HCT116 (cell line): ENCODE measurements at regions not wholly inside any gene's neighbourhood (a gene's known extent, or its start where the extent isn't known, plus 50 kb on each side); places are given as distances from the start of the nearest gene placed in this dataset.
"Not testable (repeated sequence)": the region's sequence is repeated elsewhere in the genome, so short reads cannot be mapped to it uniquely, and the experiment has no call there.

Experiments
- ATAC-seq: fragments of 200-7000 bp; cut with Tn5 transposase; 2 replicates; pipeline ENCODE4 v1.9.1; 2020; ENCODE audit warnings: mild to moderate bottlenecking, moderate library complexity
- BruUV-seq: library from RNA; stranded (reverse); fragments of 400-500 nt; replicated peaks from 2 replicates; lab custom pipeline; 2021; lab: Mats Ljungman, UMichigan
- CTCF ChIA-PET: fragments of 300-600 bp; sonication (Branson Sonifier 250); formaldehyde crosslinking; loops from one replicate; lab custom pipeline; 2021; ENCODE audit warnings: antibody characterized with exemption; lab: Charles Lee
- POLR2A ChIA-PET: fragments of 300-600, 350-600 bp; sonication (Branson Sonifier 250); formaldehyde crosslinking; loops from one replicate; lab custom pipeline; 2021; ENCODE audit warnings: antibody characterized with exemption; lab: Charles Lee
- RAD21 ChIA-PET, 2 experiments: fragments of 300-600 bp; sonication (Branson Sonifier 250); formaldehyde crosslinking; loops; one replicate each; lab custom pipeline; 2023; ENCODE audit warnings: low total read pairs in 2 of 2; ENCODE audit not compliant: uncharacterized antibody in 2 of 2, unreplicated experiment in 2 of 2, low non-redundant PET in 1 of 2; lab: Charles Lee
- DNase-seq: peaks from one replicate; pipeline ENCODE4 v3.0.0-alpha.2; 2010; ENCODE audit warnings: low read depth, low spot score
- H2AFZ ChIP-seq: fragments of 200-600 bp; shearing (Covaris generic), sonication (generic); 2 replicates; pipeline ENCODE4 v1.6.1; 2017; ENCODE audit warnings: low read depth, mixed run types, mixed read lengths, antibody characterized with exemption, low read length; ENCODE audit not compliant: poor library complexity, severe bottlenecking
- H3K27ac ChIP-seq: 2 replicates; pipeline ENCODE4 v1.5.1; 2012; ENCODE audit warnings: low read depth, low read length
- H3K27me3 ChIP-seq: fragments of 200-600 bp; sonication (generic); 2 replicates; pipeline ENCODE4 v1.6.1; 2016; ENCODE audit warnings: mixed run types, low read length, mixed read lengths; ENCODE audit not compliant: insufficient read depth
- H3K36me3 ChIP-seq, 2 experiments: fragments of 200-500 bp in 1 of 2; fragments of 200-600 bp in 1 of 2; sonication (Bioruptor generic) in 1 of 2; sonication (generic) in 1 of 2; 2 replicates each; pipeline versions ENCODE4 v1.5.1 to v1.6.1; 2014 to 2016; ENCODE audit warnings: low read length in 2 of 2, inconsistent platforms in 1 of 2, mixed read lengths in 1 of 2, mixed run types in 1 of 2; ENCODE audit not compliant: insufficient read depth in 2 of 2, control insufficient read depth in 1 of 2
- H3K4me1 ChIP-seq, 2 experiments: fragments of 200-600 bp in 1 of 2; sonication (generic) in 1 of 2; 2 replicates each; pipeline versions ENCODE4 v1.5.1 to v1.6.1; 2012 to 2017; ENCODE audit warnings: low read length in 2 of 2, inconsistent platforms in 1 of 2, mild to moderate bottlenecking in 1 of 2, mixed read lengths in 1 of 2, mixed run types in 1 of 2, moderate library complexity in 1 of 2; ENCODE audit not compliant: insufficient read depth in 2 of 2, control insufficient read depth in 1 of 2
- H3K4me2 ChIP-seq: fragments of 200-600 bp; sonication (generic); 2 replicates; pipeline ENCODE4 v1.6.1; 2017; ENCODE audit warnings: mixed run types, low read length, mixed read lengths
- H3K4me3 ChIP-seq, 2 experiments: fragments of 200-600 bp in 1 of 2; sonication (generic) in 1 of 2; replicated peaks in 1 of 2; 2 replicates each; pipeline ENCODE4 v1.5.1; 2011 to 2016; ENCODE audit warnings: low read length in 2 of 2, control low read depth in 1 of 2, low read depth in 1 of 2, mild to moderate bottlenecking in 1 of 2, mixed read lengths in 1 of 2, mixed run types in 1 of 2
- H3K79me2 ChIP-seq: fragments of 200-600 bp; sonication (generic); 2 replicates; pipeline ENCODE4 v1.6.1; 2017; ENCODE audit warnings: mild to moderate bottlenecking, mixed run types, low read length, moderate library complexity, mixed read lengths; ENCODE audit not compliant: insufficient read depth
- H3K9ac ChIP-seq: fragments of 200-600 bp; sonication (generic); 2 replicates; pipeline ENCODE4 v1.6.1; 2016; ENCODE audit warnings: low read length, mixed read lengths
- H3K9me2 ChIP-seq: fragments of 200-600 bp; sonication (generic), shearing (Covaris generic); 2 replicates; pipeline ENCODE4 v1.6.1; 2017; ENCODE audit warnings: mixed run types, mild to moderate bottlenecking, moderate library complexity; ENCODE audit not compliant: insufficient read depth
- H3K9me3 ChIP-seq, 2 experiments: fragments of 200-500 bp in 1 of 2; fragments of 200-600 bp in 1 of 2; sonication (Bioruptor generic) in 1 of 2; sonication (generic) in 1 of 2; 2 replicates each; pipeline ENCODE4 v1.6.1; 2014 to 2017; ENCODE audit warnings: low read length in 2 of 2, mixed read lengths in 2 of 2, inconsistent platforms in 1 of 2, low read depth in 1 of 2, mild to moderate bottlenecking in 1 of 2, mixed run types in 1 of 2, moderate library complexity in 1 of 2; ENCODE audit not compliant: control insufficient read depth in 1 of 2, insufficient read depth in 1 of 2
- H4K20me1 ChIP-seq: fragments of 200-600 bp; sonication (generic), shearing (Covaris generic); 2 replicates; pipeline ENCODE4 v1.6.1; 2017; ENCODE audit warnings: mixed run types, mild to moderate bottlenecking, moderate library complexity; ENCODE audit not compliant: insufficient read depth
- CBX3 ChIP-seq: IDR thresholded peaks from 2 replicates; pipeline ENCODE4 v1.6.1; 2012; ENCODE audit warnings: low read depth
- ELF1 ChIP-seq: IDR thresholded peaks from 2 replicates; pipeline ENCODE4 v1.6.1; 2012; ENCODE audit warnings: low read depth, borderline replicate concordance
- REST ChIP-seq: IDR thresholded peaks from 2 replicates; pipeline ENCODE4 v1.6.1; 2012; ENCODE audit warnings: low read depth
- intact Hi-C: fragments of 100-400 bp; cut with micrococcal nuclease; formaldehyde crosslinking; loops from 2 replicates; pipeline ENCODE4 v1.10.0; 2022

- H4K20me1 ChIP-seq, H2AFZ ChIP-seq, H3K4me3 ChIP-seq, H3K9ac ChIP-seq, H3K9me3 ChIP-seq, RAD21 ChIA-PET, H3K9me2 ChIP-seq, DNase-seq, H3K27ac ChIP-seq, POLR2A ChIA-PET, H3K36me3 ChIP-seq, H3K4me2 ChIP-seq, ATAC-seq, CTCF ChIA-PET, intact Hi-C loops, H3K27me3 ChIP-seq, BruUV-seq, H3K79me2 ChIP-seq, H3K4me1 ChIP-seq: not testable (repeated sequence)
Measured at GRCh38 chr2:238543732-238544131, 117.0 kb downstream of the ASB1 start.

- no peak for ATAC-seq
- H3K9me3 ChIP-seq = no peaks in the 10 kb centered on the region
- BruUV-seq = no TSS peak
Measured at GRCh38 chr2:238548902-238549462, 122.3 kb downstream of the ASB1 start.

More at GRCh38 chr2:238548902-238549462, 122.3 kb downstream of the ASB1 start:
- ChIA-PET POLR2A (no interaction called here), CTCF (no interaction called here), RAD21 (no interaction called here)
- Histone ChIP-seq H3K9me2 (no peaks in the 10 kb centered on the region), H3K27me3 (no peaks in the 10 kb centered on the region), H3K27ac (no peak overlapping the region), H3K4me2 (no peak overlapping the region), H3K9ac (no peak overlapping the region), H3K4me3 (no peak overlapping the region), H3K36me3 (no peaks in the 10 kb centered on the region), H2AFZ (no peak overlapping the region), H3K4me1 (no peaks in the 10 kb centered on the region), H4K20me1 (no peaks in the 10 kb centered on the region), H3K79me2 (no peaks in the 10 kb centered on the region)
- no peak for TF ChIP-seq CBX3
- TF ChIP-seq ELF1 = no peak
- TF ChIP-seq REST = no peak
- no peak for DNase-seq
- intact Hi-C loops = no loop called here
